ENCODE measurements at regions not wholly inside any gene's neighbourhood (a gene's known extent, or its start where the extent isn't known, plus 50 kb on each side); places are given as distances from the start of the nearest gene placed in this dataset.

GRCh38 chr9:26597542-26598149 is 295.0 kb downstream of the CAAP1 start (continued):
- TF ChIP-seq, protein P1, sequence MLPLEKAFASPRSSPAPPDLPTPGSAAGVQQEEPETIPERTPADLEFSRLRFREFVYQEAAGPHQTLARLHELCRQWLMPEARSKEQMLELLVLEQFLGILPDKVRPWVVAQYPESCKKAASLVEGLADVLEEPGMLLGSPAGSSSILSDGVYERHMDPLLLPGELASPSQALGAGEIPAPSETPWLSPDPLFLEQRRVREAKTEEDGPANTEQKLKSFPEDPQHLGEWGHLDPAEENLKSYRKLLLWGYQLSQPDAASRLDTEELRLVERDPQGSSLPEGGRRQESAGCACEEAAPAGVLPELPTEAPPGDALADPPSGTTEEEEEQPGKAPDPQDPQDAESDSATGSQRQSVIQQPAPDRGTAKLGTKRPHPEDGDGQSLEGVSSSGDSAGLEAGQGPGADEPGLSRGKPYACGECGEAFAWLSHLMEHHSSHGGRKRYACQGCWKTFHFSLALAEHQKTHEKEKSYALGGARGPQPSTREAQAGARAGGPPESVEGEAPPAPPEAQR (tag by site-specific recombination; IDR thresholded peaks at IDR 0.05): no peak
- TF ChIP-seq ZSCAN30 (tag by site-specific recombination; IDR thresholded peaks at IDR 0.05) (no peak), ZNF660 (tag by site-specific recombination; IDR thresholded peaks at IDR 0.05) (no peak), OVOL3 (tag by site-specific recombination; IDR thresholded peaks at IDR 0.05) (no peak), KLF10 (tag by site-specific recombination; IDR thresholded peaks at IDR 0.05) (no peak)

GRCh38 chr9:26579056-26579455 is 313.5 kb downstream of the CAAP1 start:
- Histone ChIP-seq H3K9me3 (ENCODE audit: control insufficient read depth, insufficient read depth, low read depth, low read length) (no peaks in the 10 kb centered on the region), H3K4me3 (ENCODE audit: low read depth, low read length) (no peak overlapping the region), H3K27ac (ENCODE audit: extremely low read depth, low read depth, low read length) (no peak overlapping the region), H3K4me1 (ENCODE audit: control insufficient read depth, insufficient read depth, low read length) (no peaks in the 10 kb centered on the region), H3K36me3 (ENCODE audit: control insufficient read depth in 2 of 2, insufficient read depth in 1 of 2, low read length in 2 of 2) (no peaks in the 10 kb centered on the region)
- POLR2A ChIA-PET: no interaction called here
- CTCF ChIA-PET: no interaction called here
- TF ChIP-seq ZBTB1 (tag by site-specific recombination; IDR thresholded peaks at IDR 0.05) (no peak), KLF8 (tag by site-specific recombination; IDR thresholded peaks at IDR 0.05) (no peak), HIC1 (tag by site-specific recombination; IDR thresholded peaks at IDR 0.05) (no peak), ZFP37 (tag by site-specific recombination; IDR thresholded peaks at IDR 0.05) (no peak), MYNN (tag by site-specific recombination; IDR thresholded peaks at IDR 0.05; ENCODE audit: borderline replicate concordance) (no peak), SP3 (tag by site-specific recombination; IDR thresholded peaks at IDR 0.05) (no peak), EGR2 (tag by site-specific recombination; IDR thresholded peaks at IDR 0.05; ENCODE audit: low read depth) (no peak), ZNF48 (tag by site-specific recombination; IDR thresholded peaks at IDR 0.05) (no peak), ZNF660 (tag by site-specific recombination; IDR thresholded peaks at IDR 0.05) (no peak), ZNF266 (tag by site-specific recombination; IDR thresholded peaks at IDR 0.05; ENCODE audit: low read depth) (no peak), ZNF785 (tag by site-specific recombination; IDR thresholded peaks at IDR 0.05) (no peak), ZNF169 (tag by site-specific recombination; IDR thresholded peaks at IDR 0.05) (no peak), ZNF626 (tag by site-specific recombination; IDR thresholded peaks at IDR 0.05) (no peak), REST (tag by site-specific recombination; IDR thresholded peaks at IDR 0.05) (no peak), ZNF221 (tag by site-specific recombination; IDR thresholded peaks at IDR 0.05; ENCODE audit: borderline replicate concordance) (no peak)
- TF ChIP-seq, protein P2, sequence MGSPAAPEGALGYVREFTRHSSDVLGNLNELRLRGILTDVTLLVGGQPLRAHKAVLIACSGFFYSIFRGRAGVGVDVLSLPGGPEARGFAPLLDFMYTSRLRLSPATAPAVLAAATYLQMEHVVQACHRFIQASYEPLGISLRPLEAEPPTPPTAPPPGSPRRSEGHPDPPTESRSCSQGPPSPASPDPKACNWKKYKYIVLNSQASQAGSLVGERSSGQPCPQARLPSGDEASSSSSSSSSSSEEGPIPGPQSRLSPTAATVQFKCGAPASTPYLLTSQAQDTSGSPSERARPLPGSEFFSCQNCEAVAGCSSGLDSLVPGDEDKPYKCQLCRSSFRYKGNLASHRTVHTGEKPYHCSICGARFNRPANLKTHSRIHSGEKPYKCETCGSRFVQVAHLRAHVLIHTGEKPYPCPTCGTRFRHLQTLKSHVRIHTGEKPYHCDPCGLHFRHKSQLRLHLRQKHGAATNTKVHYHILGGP (tag by site-specific recombination; IDR thresholded peaks at IDR 0.05): no peak

All from HEK293 (cell line).